Epithelial cell of proximal tubule (primary cell): ENCODE measurements at regions not wholly inside any gene's neighbourhood (a gene's known extent, or its start where the extent isn't known, plus 50 kb on each side); places are given as distances from the start of the nearest gene placed in this dataset.

Source experiments
- DNase-seq: peaks from one replicate; pipeline ENCODE4 v3.0.0-alpha.2; 2011; ENCODE audit warnings: low read depth
- H3K4me3 ChIP-seq: 2 replicates; pipeline ENCODE4 v1.5.1; 2011; ENCODE audit warnings: low read depth, mild to moderate bottlenecking, low read length
- CTCF ChIP-seq: conservative IDR thresholded peaks from 2 replicates; pipeline ENCODE4 v1.5.1; 2012; ENCODE audit warnings: low read depth, mild to moderate bottlenecking, low read length

GRCh38 chr7:12821746-12822145 lies 134.3 kb downstream of the ARL4A start:
- no peak for TF ChIP-seq CTCF
- no peak for DNase-seq
- H3K4me3 ChIP-seq, result no peak overlapping the region

GRCh38 chr7:12826079-12826478 lies 138.6 kb downstream of the ARL4A start:
- no peak for DNase-seq
- no peak for TF ChIP-seq CTCF
- H3K4me3 ChIP-seq, result no peak overlapping the region

- H3K4me3 ChIP-seq, result no peak overlapping the region
- no peak for DNase-seq
- no peak for TF ChIP-seq CTCF
Measured at GRCh38 chr7:12827219-12827821, 139.9 kb downstream of the ARL4A start.

GRCh38 chr7:12827920-12828319 lies 140.5 kb downstream of the ARL4A start:
- TF ChIP-seq CTCF, result no peak
- no peak overlapping the region for H3K4me3 ChIP-seq
- DNase-seq, result no peak

GRCh38 chr7:12831024-12831423 lies 143.6 kb downstream of the ARL4A start:
- DNase-seq, result no peak
- no peak for TF ChIP-seq CTCF
- H3K4me3 ChIP-seq, result no peak overlapping the region

- TF ChIP-seq CTCF, result no peak
- no peak overlapping the region for H3K4me3 ChIP-seq
- DNase-seq, result no peak
Measured at GRCh38 chr7:12833829-12834228, 146.4 kb downstream of the ARL4A start.

GRCh38 chr7:12834782-12835181 lies 147.3 kb downstream of the ARL4A start:
- no peak for TF ChIP-seq CTCF
- DNase-seq, result no peak
- H3K4me3 ChIP-seq, result no peak overlapping the region
